ENCODE measurements at regions not wholly inside any gene's neighbourhood (a gene's known extent, or its start where the extent isn't known, plus 50 kb on each side); places are given as distances from the start of the nearest gene placed in this dataset.

GRCh38 chr22:49096476-49096875 lies 731.2 kb downstream of the BRD1 start:
- no peak for DNase-seq

- no peak for DNase-seq
Observed at GRCh38 chr22:49095366-49095765, 732.3 kb downstream of the BRD1 start.

GRCh38 chr22:49094858-49095257 lies 732.8 kb downstream of the BRD1 start:
- no peak for DNase-seq

GRCh38 chr22:49094151-49094550 lies 733.5 kb downstream of the BRD1 start:
- no peak for DNase-seq

GRCh38 chr22:49093192-49093880 lies 734.3 kb downstream of the BRD1 start:
- no peak for DNase-seq

GRCh38 chr22:49092716-49093115 lies 735.0 kb downstream of the BRD1 start:
- no peak for DNase-seq

- no peak for DNase-seq
Observed at GRCh38 chr22:49091917-49092545, 735.6 kb downstream of the BRD1 start.

GRCh38 chr22:49091451-49091850 lies 736.2 kb downstream of the BRD1 start:
- no peak for DNase-seq

- DNase-seq, result no peak
Observed at GRCh38 chr22:49090853-49091135, 736.9 kb downstream of the BRD1 start.

- no peak for DNase-seq
Observed at GRCh38 chr22:49090061-49090852, 737.4 kb downstream of the BRD1 start.

- no peak for DNase-seq
Observed at GRCh38 chr22:49088801-49089791, 738.6 kb downstream of the BRD1 start.

- no peak for DNase-seq
Observed at GRCh38 chr22:49087716-49088601, 739.7 kb downstream of the BRD1 start.

GRCh38 chr22:49087198-49087597 lies 740.5 kb downstream of the BRD1 start:
- DNase-seq, result no peak

GRCh38 chr22:49086606-49087157 lies 741.0 kb downstream of the BRD1 start:
- no peak for DNase-seq

GRCh38 chr22:49086181-49086580 lies 741.5 kb downstream of the BRD1 start:
- no peak for DNase-seq

- DNase-seq, result no peak
Observed at GRCh38 chr22:49084206-49084605, 743.5 kb downstream of the BRD1 start.

GRCh38 chr22:49083607-49084006 lies 744.1 kb downstream of the BRD1 start:
- no peak for DNase-seq

GRCh38 chr22:49082451-49082850 lies 745.2 kb downstream of the BRD1 start:
- DNase-seq, result no peak

- DNase-seq, result no peak
Observed at GRCh38 chr22:49081926-49082325, 745.7 kb downstream of the BRD1 start.

- no peak for DNase-seq
Observed at GRCh38 chr22:49081261-49081666, 746.4 kb downstream of the BRD1 start.

- no peak for DNase-seq
Observed at GRCh38 chr22:49080631-49081030, 747.0 kb downstream of the BRD1 start.
